HEK293 (cell line): ENCODE measurements at regions not wholly inside any gene's neighbourhood (a gene's known extent, or its start where the extent isn't known, plus 50 kb on each side); places are given as distances from the start of the nearest gene placed in this dataset.

Experiments
- CTCF ChIA-PET: fragments of 350-600 bp; formaldehyde crosslinking; extraction: SDS; loops from one replicate; lab custom pipeline; 2021; ENCODE audit warnings: antibody characterized with exemption; lab: Yijun Ruan, JAX
- POLR2A ChIA-PET: fragments of 300-600 bp; formaldehyde crosslinking; extraction: SDS; loops from one replicate; lab custom pipeline; 2020; ENCODE audit warnings: antibody characterized with exemption, inconsistent platforms; lab: Yijun Ruan, JAX
- H3K27ac ChIP-seq: fragments of 200-500 bp; sonication (Bioruptor generic); 2 replicates; pipeline ENCODE4 v1.5.1; 2014; ENCODE audit warnings: low read depth, low read length, control low read depth, inconsistent platforms; ENCODE audit errors: extremely low read depth
- H3K36me3 ChIP-seq, 2 experiments: fragments of 200-500 bp in 1 of 2; sonication (Bioruptor generic) in 1 of 2; 1 replicate in 1 of 2; 2 replicates in 1 of 2; pipeline ENCODE4 v1.5.1; 2014 to 2017; ENCODE audit warnings: inconsistent platforms in 2 of 2, low read length in 2 of 2; ENCODE audit not compliant: control insufficient read depth in 2 of 2, insufficient read depth in 1 of 2
- H3K4me1 ChIP-seq: fragments of 200-500 bp; sonication (Bioruptor generic); 2 replicates; pipeline ENCODE4 v1.5.1; 2014; ENCODE audit warnings: mild to moderate bottlenecking, low read length, inconsistent platforms; ENCODE audit not compliant: control insufficient read depth, insufficient read depth
- H3K4me3 ChIP-seq: 2 replicates; pipeline ENCODE4 v1.5.1; 2011; ENCODE audit warnings: low read depth, mild to moderate bottlenecking, control low read depth, low read length, moderate library complexity
- H3K9me3 ChIP-seq: fragments of 200-500 bp; sonication (Bioruptor generic); 2 replicates; pipeline ENCODE4 v1.5.1; 2014; ENCODE audit warnings: low read depth, low read length, inconsistent platforms; ENCODE audit not compliant: control insufficient read depth, insufficient read depth
- ATF2 ChIP-seq: fragments of 450-650 bp; formaldehyde crosslinking; IDR thresholded peaks from 2 replicates; pipeline ENCODE4 v1.5.1; 2016; ENCODE audit warnings: missing biosample characterization, missing genetic modification characterization, low read depth
- CTCF ChIP-seq: fragments of 450-650 bp; formaldehyde crosslinking; IDR thresholded peaks from 2 replicates; pipeline ENCODE4 v1.5.1; 2016; ENCODE audit warnings: missing biosample characterization, missing genetic modification characterization
- IKZF3 ChIP-seq: fragments of 450-650 bp; IDR thresholded peaks from 2 replicates; pipeline ENCODE4 v1.5.0; 2018; ENCODE audit warnings: missing biosample characterization, mild to moderate bottlenecking, missing genetic modification characterization, moderate library complexity
- KLF1 ChIP-seq: fragments of 450-650 bp; formaldehyde crosslinking; IDR thresholded peaks from 2 replicates; pipeline ENCODE4 v1.5.1; 2016; ENCODE audit warnings: missing biosample characterization, missing genetic modification characterization
- PRDM2 ChIP-seq: fragments of 450-650 bp; formaldehyde crosslinking; IDR thresholded peaks from 2 replicates; pipeline ENCODE4 v1.5.1; 2016; ENCODE audit warnings: missing biosample characterization, missing genetic modification characterization, borderline replicate concordance
- ZFP37 ChIP-seq: fragments of 450-650 bp; formaldehyde crosslinking; IDR thresholded peaks from 2 replicates; pipeline ENCODE4 v1.5.1; 2016; ENCODE audit warnings: missing biosample characterization, missing genetic modification characterization
- ZNF155 ChIP-seq: fragments of 450-650 bp; formaldehyde crosslinking; IDR thresholded peaks from 2 replicates; pipeline ENCODE4 v1.5.1; 2016; ENCODE audit warnings: missing biosample characterization, missing genetic modification characterization
- ZNF202 ChIP-seq: fragments of 450-650 bp; formaldehyde crosslinking; IDR thresholded peaks from 2 replicates; pipeline ENCODE4 v1.5.1; 2016; ENCODE audit warnings: missing biosample characterization, missing genetic modification characterization, borderline replicate concordance
- ZNF221 ChIP-seq: fragments of 450-650 bp; formaldehyde crosslinking; IDR thresholded peaks from 2 replicates; pipeline ENCODE4 v1.5.1; 2017; ENCODE audit warnings: missing biosample characterization, missing genetic modification characterization, borderline replicate concordance
- ZNF248 ChIP-seq: fragments of 450-650 bp; formaldehyde crosslinking; IDR thresholded peaks from 2 replicates; pipeline ENCODE4 v1.5.1; 2017; ENCODE audit warnings: missing biosample characterization, missing genetic modification characterization
- ZNF274 ChIP-seq, 2 experiments: fragments of 200-500 bp in 1 of 2; fragments of 450-650 bp in 1 of 2; sonication (Bioruptor generic) in 1 of 2; formaldehyde crosslinking in 1 of 2; IDR thresholded peaks; 2 replicates each; pipeline versions ENCODE4 v1.5.1 to v1.6.1; 2014 to 2016; ENCODE audit warnings: borderline replicate concordance in 1 of 2, inconsistent platforms in 1 of 2, low read length in 1 of 2, missing biosample characterization in 1 of 2, missing genetic modification characterization in 1 of 2
- ZNF416 ChIP-seq: fragments of 450-650 bp; formaldehyde crosslinking; IDR thresholded peaks from 2 replicates; pipeline ENCODE4 v1.5.1; 2016; ENCODE audit warnings: missing biosample characterization, missing genetic modification characterization
- ZNF501 ChIP-seq: fragments of 450-650 bp; formaldehyde crosslinking; IDR thresholded peaks from 2 replicates; pipeline ENCODE4 v1.5.1; 2016; ENCODE audit warnings: missing biosample characterization, missing genetic modification characterization
- ZNF510 ChIP-seq: fragments of 450-650 bp; formaldehyde crosslinking; IDR thresholded peaks from 2 replicates; pipeline ENCODE4 v1.5.1; 2018; ENCODE audit warnings: mild to moderate bottlenecking, missing genetic modification characterization, missing biosample characterization; ENCODE audit not compliant: insufficient replicate concordance
- ZNF560 ChIP-seq: fragments of 450-650 bp; formaldehyde crosslinking; IDR thresholded peaks from 2 replicates; pipeline ENCODE4 v1.5.1; 2017; ENCODE audit warnings: missing biosample characterization, missing genetic modification characterization, borderline replicate concordance
- ZNF600 ChIP-seq: fragments of 450-650 bp; formaldehyde crosslinking; IDR thresholded peaks from 2 replicates; pipeline ENCODE4 v1.5.1; 2016; ENCODE audit warnings: missing biosample characterization, missing genetic modification characterization
- ZNF654 ChIP-seq: fragments of 450-650 bp; formaldehyde crosslinking; IDR thresholded peaks from 2 replicates; pipeline ENCODE4 v1.5.1; 2016; ENCODE audit warnings: low read depth, missing biosample characterization, missing genetic modification characterization
- ZNF837 ChIP-seq: fragments of 450-650 bp; formaldehyde crosslinking; IDR thresholded peaks from 2 replicates; pipeline ENCODE4 v1.5.1; 2016; ENCODE audit warnings: missing biosample characterization, missing genetic modification characterization

DNA sequence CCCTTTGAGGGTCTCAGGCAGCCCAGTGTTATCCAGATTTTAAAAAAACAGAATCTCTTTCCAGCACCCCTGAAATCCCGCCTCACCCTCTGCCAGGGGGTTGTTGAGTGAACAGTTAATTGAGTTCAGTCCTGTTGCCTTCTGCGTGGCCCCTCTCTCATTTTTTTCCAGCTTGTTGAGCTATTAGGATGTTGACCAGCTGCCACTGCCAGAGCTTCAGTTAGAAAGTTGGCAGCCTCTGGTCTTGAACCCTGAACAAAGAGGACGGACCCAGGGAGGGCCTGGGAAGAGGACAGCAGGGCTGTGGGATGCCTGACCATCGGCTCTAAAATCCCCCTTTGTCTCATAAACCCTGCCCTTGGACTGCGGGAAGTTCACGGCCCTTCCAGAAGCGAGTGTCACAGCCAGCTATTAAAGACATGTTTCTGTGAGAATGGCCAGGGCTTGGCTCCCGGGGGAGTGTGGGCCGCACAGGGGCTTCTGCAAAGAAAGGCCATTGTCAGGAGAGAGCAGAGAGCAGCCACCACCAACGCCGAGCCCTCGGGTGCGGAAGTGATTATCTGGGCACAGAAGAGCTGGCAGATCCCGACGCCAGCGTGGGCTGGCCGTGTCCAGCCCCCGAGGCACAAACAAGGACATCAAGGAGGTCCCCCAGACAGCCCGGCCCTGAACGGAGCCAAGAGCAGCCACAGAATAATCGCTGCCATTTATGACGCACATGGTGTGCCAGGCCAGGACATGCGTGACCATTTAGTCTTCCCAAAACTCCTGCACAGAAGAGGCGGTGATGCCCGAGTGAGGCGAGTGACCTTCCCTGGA lies 189.0 kb downstream of the ANKRD60 start:
- H3K4me3 ChIP-seq = no peak overlapping the region
- no peaks in the 10 kb centered on the region for H3K4me1 ChIP-seq
- POLR2A ChIA-PET = no interaction called here
- TF ChIP-seq ZNF837 = no peak
- no peak for TF ChIP-seq ZNF654 (tag by site-specific recombination)
- TF ChIP-seq ZNF560 (tag by site-specific recombination) = no peak
- no peak for TF ChIP-seq ZNF155 (tag by site-specific recombination)
- no peak for TF ChIP-seq KLF1 (tag by site-specific recombination)
- no peak for TF ChIP-seq CTCF (tag by site-specific recombination)
- no peak for TF ChIP-seq PRDM2 (tag by site-specific recombination)
- no peak for TF ChIP-seq ZNF274 (IDR thresholded peaks at IDR 0.05; ENCODE audit: low read length)
- TF ChIP-seq ZNF274 (tag by site-specific recombination; IDR thresholded peaks at IDR 0.05; ENCODE audit: borderline replicate concordance) = no peak
- no peak for TF ChIP-seq ZNF221 (tag by site-specific recombination)
- TF ChIP-seq ATF2 (tag by site-specific recombination) = no peak
- no peak for TF ChIP-seq ZNF510
- TF ChIP-seq ZFP37 (tag by site-specific recombination) = no peak
- no peak for TF ChIP-seq IKZF3 (tag by site-specific recombination)
- no peak for TF ChIP-seq ZNF501 (tag by site-specific recombination)
- no peak for TF ChIP-seq ZNF600 (tag by site-specific recombination)
- TF ChIP-seq ZNF416 (tag by site-specific recombination) = no peak
- no peak for TF ChIP-seq ZNF248 (tag by site-specific recombination)
- no peak for TF ChIP-seq ZNF202
- H3K9me3 ChIP-seq = no peaks in the 10 kb centered on the region
- H3K27ac ChIP-seq = no peak overlapping the region
- H3K36me3 ChIP-seq = no peaks in the 10 kb centered on the region
- CTCF ChIA-PET = no interaction called here
